ENCODE measurements at regions not wholly inside any gene's neighbourhood (a gene's known extent, or its start where the extent isn't known, plus 50 kb on each side); places are given as distances from the start of the nearest gene placed in this dataset.

DNA sequence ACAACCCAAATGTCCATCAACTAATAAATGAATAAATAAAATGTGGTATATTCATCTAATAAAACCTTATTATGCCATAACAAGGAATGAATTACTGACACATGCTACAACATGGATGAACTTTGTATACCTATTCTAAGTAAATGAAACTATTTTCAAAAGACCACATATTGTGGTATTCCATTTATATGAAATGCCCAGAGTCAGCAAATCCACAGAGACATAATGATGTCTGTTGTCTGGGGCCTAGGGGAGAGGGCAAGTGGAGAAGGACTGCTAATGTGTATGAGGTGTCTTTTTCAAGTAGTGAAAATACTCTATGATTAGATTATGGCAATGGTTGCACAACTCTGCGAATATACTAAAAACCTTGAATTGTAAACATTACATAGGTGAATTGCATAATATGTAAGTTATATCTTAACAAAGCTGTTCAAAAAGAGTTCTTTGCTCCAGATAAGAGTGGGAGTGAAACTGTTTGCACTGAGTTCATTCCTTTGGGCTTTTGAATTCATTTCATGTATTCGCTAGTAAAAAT, 464.2 kb downstream of the NUF2 start:
- TF ChIP-seq CTCF (IDR thresholded peaks at IDR 0.05), result no peak
- TF ChIP-seq ZFX (IDR thresholded peaks at IDR 0.05; ENCODE audit: borderline replicate concordance), result no peak

All from 22Rv1 (cell line).